GM18951 (cell line): ENCODE measurements at regions not wholly inside any gene's neighbourhood (a gene's known extent, or its start where the extent isn't known, plus 50 kb on each side); places are given as distances from the start of the nearest gene placed in this dataset.
"Not testable (repeated sequence)": the region's sequence is repeated elsewhere in the genome, so short reads cannot be mapped to it uniquely, and the experiment has no call there.

Source experiments
- POLR2A ChIP-seq: IDR thresholded peaks from 4 replicates; pipeline ENCODE4 v1.6.1; 2011; ENCODE audit warnings: mild to moderate bottlenecking; ENCODE audit not compliant: insufficient read length, insufficient read depth; ENCODE audit errors: extremely low read depth
- in situ Hi-C: fragments of 300-500 bp; cut with MboI; formaldehyde crosslinking; loops from one replicate; pipeline ENCODE4 v1.12.0; 2022; ENCODE audit warnings: low sequenced_read_pairs, mixed read lengths, inconsistent platforms; ENCODE audit not compliant: unreplicated experiment

GRCh38 chr2:134023854-134024253, 230.0 kb upstream of the MGAT5 start:
- in situ Hi-C loops: no loop called here
- no peak for TF ChIP-seq POLR2A

DNA sequence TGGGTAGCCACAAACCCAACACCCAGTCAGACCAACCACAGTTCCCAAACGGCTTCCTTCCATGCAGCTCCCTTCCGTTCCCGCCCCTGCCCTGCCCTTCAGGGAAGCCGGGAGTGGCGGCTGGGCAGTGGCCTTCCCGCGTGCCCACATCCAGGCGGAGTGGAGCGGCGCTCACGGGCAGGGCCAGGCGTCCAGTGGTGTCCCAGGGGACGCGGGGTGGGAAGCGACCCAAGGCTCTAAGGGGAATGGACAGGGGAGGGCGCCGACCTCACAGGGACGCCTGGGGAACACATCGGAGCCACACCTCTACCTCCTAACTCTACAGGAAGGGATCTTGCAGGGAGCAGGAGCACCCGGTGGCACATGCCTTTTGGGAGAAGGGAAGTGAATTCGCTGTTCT, 225.9 kb upstream of the MGAT5 start:
- TF ChIP-seq POLR2A: no peak
- in situ Hi-C loops: no loop called here

- in situ Hi-C loops: no loop called here
- TF ChIP-seq POLR2A: no peak
Measured at GRCh38 chr2:134029418-134029817, 224.5 kb upstream of the MGAT5 start.

- TF ChIP-seq POLR2A: no peak
- in situ Hi-C loops: no loop called here
Measured at GRCh38 chr2:134031539-134031938, 222.3 kb upstream of the MGAT5 start.

DNA sequence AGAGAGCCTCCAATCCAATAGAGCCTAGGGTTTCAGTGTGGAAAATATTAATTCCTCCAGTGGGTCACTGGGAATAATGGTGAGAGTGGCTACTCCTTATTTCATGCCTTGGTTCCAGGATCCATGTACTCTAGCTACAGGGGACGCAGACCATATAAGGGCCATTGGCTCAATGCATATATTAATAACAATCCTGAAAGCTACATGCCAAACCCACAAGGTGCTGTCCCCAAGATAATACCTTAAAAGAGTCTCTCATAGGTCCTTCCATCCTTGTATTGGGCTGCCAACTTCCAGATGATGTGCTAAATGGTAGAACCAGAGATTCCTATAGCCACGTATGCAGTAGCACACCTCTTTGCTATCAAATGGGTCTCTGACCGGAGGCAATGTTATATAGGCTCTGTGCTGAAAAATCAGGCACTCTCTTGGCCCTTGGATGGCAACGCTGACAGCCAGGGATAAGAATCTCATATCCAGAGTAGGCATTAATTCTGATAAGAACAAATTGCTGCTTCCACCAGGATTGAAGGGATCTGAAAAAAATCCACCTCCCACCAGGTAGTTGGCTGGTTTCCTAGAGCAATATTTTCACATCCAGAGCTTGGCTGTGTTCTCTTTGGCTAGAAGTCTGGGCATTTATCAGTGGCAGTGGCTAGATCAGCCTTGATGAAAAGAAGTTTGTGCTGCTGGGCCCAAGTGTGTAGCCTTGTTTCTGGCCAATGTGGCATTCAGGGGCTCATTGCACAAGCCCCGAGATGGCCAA, 218.1 kb upstream of the MGAT5 start:
- TF ChIP-seq POLR2A: no peak

DNA sequence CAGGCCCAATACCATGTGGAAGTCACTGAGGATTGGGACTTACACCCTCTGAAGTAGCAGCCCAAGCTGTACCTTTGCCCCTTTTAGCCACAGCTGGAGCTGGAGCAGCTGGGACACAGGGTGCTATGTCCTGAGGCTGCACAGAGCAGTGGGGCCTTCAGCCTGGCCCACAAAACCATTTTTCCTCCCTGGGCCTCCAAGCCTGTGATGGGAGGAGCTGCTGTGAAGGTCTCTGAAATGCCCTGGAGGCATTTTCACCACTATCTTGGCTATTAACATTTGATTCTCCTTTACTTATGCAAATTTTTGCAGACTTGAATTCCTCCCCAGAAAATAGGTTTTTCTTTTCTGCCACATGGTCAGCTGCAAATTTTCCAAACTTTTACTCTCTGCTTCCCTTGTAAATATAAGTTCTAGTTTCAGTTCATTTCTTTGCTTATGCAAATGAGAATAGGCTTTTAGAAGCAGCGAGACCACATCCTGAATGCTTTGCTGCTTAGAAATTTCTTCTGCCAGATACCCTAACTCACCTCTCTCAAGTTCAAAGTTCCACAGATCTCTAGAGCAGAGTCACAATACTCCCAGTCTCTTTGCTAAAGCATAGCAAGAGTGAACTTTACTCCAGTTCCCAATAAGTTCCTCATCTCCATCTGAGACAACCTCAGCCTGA, 213.8 kb upstream of the MGAT5 start:
- no peak for TF ChIP-seq POLR2A
- in situ Hi-C loops: no loop called here

More for the DNA sequence above, 218.1 kb upstream of the MGAT5 start:
- in situ Hi-C loops: no loop called here

GRCh38 chr2:134040626-134041172, 213.2 kb upstream of the MGAT5 start:
- in situ Hi-C loops: not testable (repeated sequence)

- TF ChIP-seq POLR2A: no peak
- in situ Hi-C loops: no loop called here
Measured at GRCh38 chr2:134041877-134042276, 212.0 kb upstream of the MGAT5 start.

GRCh38 chr2:134043028-134043427, 210.8 kb upstream of the MGAT5 start:
- in situ Hi-C loops: not testable (repeated sequence)

DNA sequence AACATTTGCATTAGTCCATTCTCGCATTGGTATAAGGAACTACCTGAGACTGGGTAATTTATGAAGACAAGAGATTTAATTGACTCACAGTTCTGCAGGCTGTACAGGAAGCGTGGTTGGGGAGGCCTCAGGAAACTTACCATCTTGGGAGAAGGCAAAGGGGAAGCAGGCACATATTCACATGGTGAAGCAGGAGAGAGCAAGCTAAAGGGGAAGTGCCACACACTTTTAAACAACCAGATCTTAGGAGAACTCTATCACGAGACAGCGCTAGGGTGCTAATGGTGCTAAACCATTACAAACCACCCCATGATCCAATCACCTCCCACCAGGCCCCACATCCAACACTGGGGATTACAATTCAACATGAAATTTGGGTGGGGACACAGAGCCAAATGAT, 201.7 kb upstream of the MGAT5 start:
- in situ Hi-C loops: no loop called here
- TF ChIP-seq POLR2A: no peak

DNA sequence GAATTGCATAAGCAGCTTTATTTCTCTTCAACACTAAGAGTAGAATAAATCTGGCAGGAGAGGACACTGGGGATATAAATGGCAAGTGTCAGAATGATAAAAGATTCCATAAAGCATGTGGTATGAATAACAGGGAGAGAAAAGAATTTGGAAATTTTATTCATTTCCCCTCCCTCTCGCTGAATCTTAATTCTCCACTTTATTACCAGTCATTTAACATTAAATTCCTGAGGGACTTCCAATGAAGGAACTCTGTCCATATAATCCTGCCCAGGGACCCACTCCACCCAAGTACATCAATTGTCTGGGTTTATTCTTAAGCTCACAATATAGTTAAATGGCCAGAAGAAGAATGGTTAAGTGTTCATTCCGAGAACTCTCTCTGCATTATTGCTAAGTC, 197.7 kb upstream of the MGAT5 start:
- no peak for TF ChIP-seq POLR2A
- in situ Hi-C loops: no loop called here

DNA sequence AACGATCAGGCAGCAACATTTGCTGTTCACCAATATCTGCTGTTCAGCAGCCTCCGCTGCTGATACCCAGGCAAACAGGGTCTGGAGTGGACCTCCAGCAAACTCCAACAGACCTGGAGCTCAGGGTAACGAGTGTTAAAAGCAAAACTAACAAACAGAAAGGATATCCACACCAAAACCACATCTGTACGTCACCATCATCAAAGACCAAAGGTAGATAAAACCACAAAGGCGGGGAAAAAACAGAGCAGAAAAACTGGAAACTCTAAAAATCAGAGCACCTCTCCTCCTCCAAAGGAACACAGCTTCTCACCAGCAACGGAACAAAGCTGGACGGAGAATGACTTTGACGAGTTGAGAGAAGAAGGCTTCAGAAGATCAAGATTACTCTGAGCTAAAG, 192.8 kb upstream of the MGAT5 start:
- in situ Hi-C loops: not testable (repeated sequence)

GRCh38 chr2:134062235-134062634, 191.6 kb upstream of the MGAT5 start:
- in situ Hi-C loops: not testable (repeated sequence)

DNA sequence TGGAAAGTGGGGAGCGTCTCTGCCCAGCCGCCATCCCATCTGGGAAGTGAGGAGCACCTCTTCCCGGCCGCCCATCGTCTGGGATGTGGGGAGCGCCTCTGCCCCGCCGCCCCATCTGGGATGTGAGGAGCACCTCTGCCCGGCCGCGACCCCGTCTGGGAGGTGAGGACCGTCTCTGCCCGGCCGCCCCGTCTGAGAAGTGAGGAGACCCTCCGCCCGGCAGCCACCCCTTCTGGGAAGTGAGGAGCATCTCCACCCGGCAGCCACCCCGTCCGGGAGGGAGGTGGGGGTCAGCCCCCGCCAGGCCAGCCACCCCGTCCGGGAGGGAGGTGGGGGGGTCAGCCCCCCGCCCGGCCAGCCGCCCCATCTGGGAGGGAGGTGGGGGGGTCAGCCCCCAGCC, 190.0 kb upstream of the MGAT5 start:
- in situ Hi-C loops: not testable (repeated sequence)

GRCh38 chr2:134070281-134070741, 183.6 kb upstream of the MGAT5 start:
- in situ Hi-C loops: no loop called here
- no peak for TF ChIP-seq POLR2A
